B cell (primary cell): ENCODE measurements at regions not wholly inside any gene's neighbourhood (a gene's known extent, or its start where the extent isn't known, plus 50 kb on each side); places are given as distances from the start of the nearest gene placed in this dataset.

ENCODE experiments used
- ATAC-seq: fragments of 200-7000 bp; cut with Tn5 transposase; one replicate; pipeline ENCODE4 v1.10.0; 2021; ENCODE audit warnings: low read depth, mild to moderate bottlenecking, moderate number of reproducible peaks, moderate library complexity
- CTCF ChIA-PET: fragments of 350-600 bp; sonication (Branson Sonifier 250); formaldehyde crosslinking; loops from one replicate; lab custom pipeline; 2021; ENCODE audit warnings: antibody characterized with exemption, inconsistent platforms; lab: Charles Lee
- POLR2A ChIA-PET: fragments of 350-600 bp; sonication (Branson Sonifier 250); formaldehyde crosslinking; loops from one replicate; lab custom pipeline; 2021; ENCODE audit warnings: antibody characterized with exemption; lab: Charles Lee
- DNase-seq: peaks from one replicate; pipeline ENCODE4 v3.0.0; 2013
- H2AFZ ChIP-seq: 2 replicates; pipeline ENCODE4 v1.6.1; 2012; ENCODE audit warnings: mild to moderate bottlenecking, low read depth, low read length; ENCODE audit not compliant: insufficient read depth, poor library complexity, severe bottlenecking
- H3K27ac ChIP-seq, 2 donors: 1 replicate in 1 of 2; 2 replicates in 1 of 2; pipeline ENCODE4 v1.5.1; 2012 to 2013; ENCODE audit warnings: low read length in 2 of 2, mild to moderate bottlenecking in 2 of 2, moderate library complexity in 1 of 2
- H3K27me3 ChIP-seq, 4 experiments: fragments of 200-600 bp in 1 of 4; sonication (generic) in 1 of 4; replicated peaks in 1 of 4; 1 replicate in 2 of 4; 2 replicates in 2 of 4; pipeline versions ENCODE4 v1.6.1 to v1.7.0; 2013 to 2016; ENCODE audit warnings: low read length in 3 of 4, mild to moderate bottlenecking in 2 of 4, mixed read lengths in 1 of 4, moderate library complexity in 1 of 4; ENCODE audit not compliant: insufficient read depth in 4 of 4, control insufficient read depth in 3 of 4; ENCODE audit errors: control extremely low read depth in 1 of 4
- H3K36me3 ChIP-seq, 2 experiments: replicated peaks in 1 of 2; 1 replicate in 1 of 2; 2 replicates in 1 of 2; pipeline versions ENCODE4 v1.6.1 to v1.7.1; 2013; ENCODE audit warnings: low read length in 1 of 2; ENCODE audit not compliant: insufficient read depth in 2 of 2, control insufficient read depth in 1 of 2; ENCODE audit errors: control extremely low read depth in 1 of 2, extremely low read depth in 1 of 2
- H3K4me1 ChIP-seq, 2 donors: fragments of 200-600 bp in 1 of 2; sonication (generic) in 1 of 2; 1 replicate in 1 of 2; 2 replicates in 1 of 2; pipeline versions ENCODE4 v1.5.1 to v1.6.1; 2013 to 2017; ENCODE audit warnings: low read length in 2 of 2; ENCODE audit not compliant: control insufficient read depth in 2 of 2, insufficient read depth in 2 of 2
- H3K4me2 ChIP-seq: replicated peaks from 2 replicates; pipeline ENCODE3; 2012; ENCODE audit warnings: mild to moderate bottlenecking, low read depth, low read length; ENCODE audit not compliant: poor library complexity, severe bottlenecking
- H3K4me3 ChIP-seq, 5 experiments: fragments of 200-600 bp in 1 of 5; sonication (generic) in 1 of 5; 1 replicate in 3 of 5; 2 replicates in 2 of 5; pipeline versions ENCODE4 v1.5.1 to v1.7.0; 2011 to 2016; ENCODE audit warnings: low read length in 4 of 5, mild to moderate bottlenecking in 4 of 5, low read depth in 2 of 5, control low read depth in 1 of 5, moderate library complexity in 1 of 5; ENCODE audit not compliant: insufficient read depth in 1 of 5; ENCODE audit errors: control extremely low read depth in 1 of 5, extremely low read depth in 1 of 5
- H3K79me2 ChIP-seq: fragments of 200-600 bp; sonication (generic); one replicate; pipeline ENCODE4 v1.6.0; 2016; ENCODE audit warnings: low read length; ENCODE audit not compliant: control insufficient read depth, insufficient read depth
- H3K9ac ChIP-seq: fragments of 200-600 bp; sonication (generic); 2 replicates; pipeline ENCODE4 v1.6.1; 2017; ENCODE audit warnings: mild to moderate bottlenecking, low read length, moderate library complexity
- H3K9me3 ChIP-seq, 3 donors: one replicate each; pipeline versions ENCODE4 v1.6.1 to v1.7.1; 2013; ENCODE audit warnings: low read length in 2 of 3; ENCODE audit not compliant: control insufficient read depth in 2 of 3, insufficient read depth in 1 of 3; ENCODE audit errors: control extremely low read depth in 1 of 3
- H4K20me1 ChIP-seq: 2 replicates; pipeline ENCODE4 v1.6.0; 2012; ENCODE audit warnings: mild to moderate bottlenecking, low read length; ENCODE audit not compliant: insufficient read depth, control insufficient read depth, poor library complexity, severe bottlenecking
- H3K27ac Mint-ChIP-seq: one replicate; pipeline ENCODE4 v1.8.0; 2021; ENCODE audit warnings: mixed read lengths
- H3K27me3 Mint-ChIP-seq: one replicate; pipeline ENCODE4 v1.8.0; 2021; ENCODE audit warnings: mixed read lengths
- H3K4me1 Mint-ChIP-seq: one replicate; pipeline ENCODE4 v1.8.0; 2021; ENCODE audit warnings: mixed read lengths
- H3K4me3 Mint-ChIP-seq: one replicate; pipeline ENCODE4 v1.8.0; 2021; ENCODE audit warnings: mixed read lengths
- H3K9me3 Mint-ChIP-seq: one replicate; pipeline ENCODE4 v1.8.0; 2022; ENCODE audit warnings: mixed read lengths; ENCODE audit not compliant: insufficient read depth
- EZH2 ChIP-seq: IDR thresholded peaks from 2 replicates; pipeline ENCODE4 v1.6.1; 2012; ENCODE audit warnings: borderline replicate concordance, low read depth, mild to moderate bottlenecking, moderate library complexity, low read length; ENCODE audit not compliant: insufficient read depth, poor library complexity, severe bottlenecking
- WGBS: methylation state at CpG from one replicate; pipeline ENCODE4 v1.1.5; 2013; ENCODE audit warnings: missing lambda C conversion rate; ENCODE audit not compliant: insufficient coverage; 5-methylcytosine and 5-hydroxymethylcytosine counted together
- intact Hi-C: fragments of 100-400 bp; cut with micrococcal nuclease; formaldehyde crosslinking; loops from one replicate; pipeline ENCODE4 v1.10.0; 2022
- TF ChIP-seq, protein P1 (sequence below): fragments of 200-600 bp; IDR thresholded peaks from one replicate; pipeline ENCODE4 v1.8.0; 2022; ENCODE audit warnings: antibody characterized with exemption, mild to moderate bottlenecking

DNA sequence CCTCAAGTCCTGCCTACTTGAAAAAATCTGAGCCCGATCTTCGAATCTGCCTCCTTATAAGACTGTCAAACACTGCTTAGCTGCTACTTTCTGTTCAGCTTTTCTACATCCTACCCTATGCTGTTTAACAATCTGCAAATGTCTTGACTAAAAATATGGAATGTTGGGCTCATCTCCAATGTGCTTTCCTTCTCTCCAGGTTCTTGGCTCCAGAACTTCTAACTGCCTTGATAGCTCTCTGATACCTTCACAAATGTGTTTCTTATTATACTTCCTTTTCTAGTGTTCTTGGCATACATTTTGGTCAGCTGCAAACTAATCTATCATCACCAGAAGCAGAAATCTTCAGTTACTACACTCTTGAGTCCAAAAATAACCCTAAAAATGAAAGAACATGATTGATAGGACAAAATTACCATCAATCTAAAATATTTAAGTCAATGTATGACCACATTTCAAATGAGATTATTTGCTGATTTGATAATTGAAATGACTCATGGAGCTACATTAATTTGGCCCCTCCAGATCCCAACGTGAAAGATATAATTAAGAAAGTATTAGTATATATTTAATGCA, 372.3 kb upstream of the MON1B start:
- Mint-ChIP-seq H3K4me1 (no peaks in the 10 kb centered on the region), H3K9me3 (no peaks in the 10 kb centered on the region), H3K27me3 (no peaks in the 10 kb centered on the region), H3K27ac (no peak overlapping the region), H3K4me3 (no peak overlapping the region)
- no peaks in the 10 kb centered on the region for H3K36me3 ChIP-seq
- H3K4me3 ChIP-seq: no peak overlapping the region
- H3K4me2 ChIP-seq: no peak overlapping the region
- H3K9ac ChIP-seq: no peak overlapping the region
- ChIA-PET POLR2A (no interaction called here), CTCF (no interaction called here)
- no peaks in the 10 kb centered on the region for H3K9me3 ChIP-seq
- no CpG with 5 or more reads among the region's 3 CpGs for WGBS
- no peaks in the 10 kb centered on the region for H4K20me1 ChIP-seq
- H3K4me1 ChIP-seq: no peaks in the 10 kb centered on the region
- no peak overlapping the region for H3K27ac ChIP-seq
- no peak for ATAC-seq
- no peak overlapping the region for H2AFZ ChIP-seq
- H3K79me2 ChIP-seq: no peaks in the 10 kb centered on the region
- TF ChIP-seq, protein P1, sequence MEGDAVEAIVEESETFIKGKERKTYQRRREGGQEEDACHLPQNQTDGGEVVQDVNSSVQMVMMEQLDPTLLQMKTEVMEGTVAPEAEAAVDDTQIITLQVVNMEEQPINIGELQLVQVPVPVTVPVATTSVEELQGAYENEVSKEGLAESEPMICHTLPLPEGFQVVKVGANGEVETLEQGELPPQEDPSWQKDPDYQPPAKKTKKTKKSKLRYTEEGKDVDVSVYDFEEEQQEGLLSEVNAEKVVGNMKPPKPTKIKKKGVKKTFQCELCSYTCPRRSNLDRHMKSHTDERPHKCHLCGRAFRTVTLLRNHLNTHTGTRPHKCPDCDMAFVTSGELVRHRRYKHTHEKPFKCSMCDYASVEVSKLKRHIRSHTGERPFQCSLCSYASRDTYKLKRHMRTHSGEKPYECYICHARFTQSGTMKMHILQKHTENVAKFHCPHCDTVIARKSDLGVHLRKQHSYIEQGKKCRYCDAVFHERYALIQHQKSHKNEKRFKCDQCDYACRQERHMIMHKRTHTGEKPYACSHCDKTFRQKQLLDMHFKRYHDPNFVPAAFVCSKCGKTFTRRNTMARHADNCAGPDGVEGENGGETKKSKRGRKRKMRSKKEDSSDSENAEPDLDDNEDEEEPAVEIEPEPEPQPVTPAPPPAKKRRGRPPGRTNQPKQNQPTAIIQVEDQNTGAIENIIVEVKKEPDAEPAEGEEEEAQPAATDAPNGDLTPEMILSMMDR: no peak
- no peak for TF ChIP-seq EZH2
- H3K27me3 ChIP-seq: no peaks in the 10 kb centered on the region
- no peak for DNase-seq
- intact Hi-C loops: no loop called here

DNA sequence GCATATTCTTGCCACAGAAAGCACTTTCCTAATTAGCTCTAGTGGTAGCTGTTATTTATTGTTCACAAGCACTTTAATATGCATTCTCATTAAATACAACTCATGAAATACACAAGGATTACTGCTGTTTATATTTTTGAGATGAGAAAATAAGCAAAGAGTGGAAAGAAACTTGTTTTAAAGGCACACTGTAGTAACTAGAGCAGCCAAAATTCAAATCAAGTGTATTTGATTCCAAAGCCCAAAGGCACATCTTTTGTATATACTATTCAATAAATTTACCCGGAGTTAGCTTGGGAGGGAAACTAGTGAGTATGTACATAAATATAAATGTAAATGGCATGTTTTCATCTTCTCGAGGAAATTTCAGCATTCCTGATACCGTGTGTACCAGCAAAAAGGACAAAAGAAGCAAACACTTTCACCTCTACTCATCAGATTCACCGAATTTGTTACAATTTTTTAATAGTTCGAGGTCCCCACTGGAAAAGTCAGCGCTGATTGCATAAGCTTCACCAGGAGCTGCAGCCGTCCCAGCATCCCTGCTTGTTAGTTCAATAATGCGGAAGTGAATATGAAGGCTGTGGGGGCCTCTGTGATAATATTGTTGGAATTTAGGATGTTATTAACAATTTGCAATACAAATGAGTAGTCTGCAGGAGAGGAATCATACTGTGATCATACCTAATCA, 371.6 kb upstream of the MON1B start:
- Histone ChIP-seq H3K4me3 (no peak overlapping the region), H3K9me3 (no peaks in the 10 kb centered on the region), H2AFZ (no peak overlapping the region), H3K9ac (no peak overlapping the region), H3K4me2 (no peak overlapping the region), H3K36me3 (no peaks in the 10 kb centered on the region), H4K20me1 (no peaks in the 10 kb centered on the region), H3K27me3 (no peaks in the 10 kb centered on the region), H3K79me2 (no peaks in the 10 kb centered on the region), H3K4me1 (no peaks in the 10 kb centered on the region), H3K27ac (no peak overlapping the region)
- 74% methylated on average over 3 of the region's 8 CpGs for WGBS
- CTCF ChIA-PET: no interaction called here
- intact Hi-C loops: no loop called here
- H3K27me3 Mint-ChIP-seq: no peaks in the 10 kb centered on the region
- TF ChIP-seq EZH2: no peak
- TF ChIP-seq, protein P1: no peak
- ATAC-seq (no peak), DNase-seq (no peak)
- H3K9me3 Mint-ChIP-seq: no peaks in the 10 kb centered on the region
- H3K4me3 Mint-ChIP-seq: no peak overlapping the region
- no peak overlapping the region for H3K27ac Mint-ChIP-seq
- POLR2A ChIA-PET: no interaction called here
- H3K4me1 Mint-ChIP-seq: no peaks in the 10 kb centered on the region
